NOMO-1 (cell line): ENCODE measurements at regions not wholly inside any gene's neighbourhood (a gene's known extent, or its start where the extent isn't known, plus 50 kb on each side); places are given as distances from the start of the nearest gene placed in this dataset.

Source experiments
- DNase-seq, 2 experiments: peaks; one replicate each; lab custom pipeline; 2025; ENCODE audit not compliant: unreplicated experiment in 2 of 2; lab: John Stamatoyannopoulos, UW

- DNase-seq = no peak
Measured at GRCh38 chr6:156533872-156534524, 243.2 kb upstream of the ARID1B start.

GRCh38 chr6:156526081-156526480 lies 251.1 kb upstream of the ARID1B start:
- DNase-seq = no peak

GRCh38 chr6:156525541-156525940 lies 251.6 kb upstream of the ARID1B start:
- DNase-seq = no peak

GRCh38 chr6:156519940-156520339 lies 257.2 kb upstream of the ARID1B start:
- no peak for DNase-seq

GRCh38 chr6:156517088-156517487 lies 260.1 kb upstream of the ARID1B start:
- no peak for DNase-seq

GRCh38 chr6:156515242-156515641 lies 261.9 kb upstream of the ARID1B start:
- DNase-seq = no peak

GRCh38 chr6:156513504-156513903 lies 263.7 kb upstream of the ARID1B start:
- DNase-seq = no peak

- no peak for DNase-seq
Measured at GRCh38 chr6:156511570-156511969, 265.6 kb upstream of the ARID1B start.

GRCh38 chr6:156511051-156511450 lies 266.1 kb upstream of the ARID1B start:
- DNase-seq = no peak

GRCh38 chr6:156510242-156510641 lies 266.9 kb upstream of the ARID1B start:
- DNase-seq = no peak

- DNase-seq = no peak
Measured at GRCh38 chr6:156509496-156509895, 267.7 kb upstream of the ARID1B start.

GRCh38 chr6:156508923-156509322 lies 268.3 kb upstream of the ARID1B start:
- peak; percentile 2 to 14 for DNase-seq

- no peak for DNase-seq
Measured at GRCh38 chr6:156508126-156508525, 269.1 kb upstream of the ARID1B start.

GRCh38 chr6:156507656-156508055 lies 269.5 kb upstream of the ARID1B start:
- DNase-seq = no peak

GRCh38 chr6:156507106-156507505 lies 270.1 kb upstream of the ARID1B start:
- DNase-seq = no peak

- DNase-seq = no peak
Measured at GRCh38 chr6:156502969-156503504, 274.1 kb upstream of the ARID1B start.

- no peak for DNase-seq
Measured at GRCh38 chr6:156497618-156498017, 279.6 kb upstream of the ARID1B start.

- DNase-seq = no peak
Measured at GRCh38 chr6:156487877-156488276, 289.3 kb upstream of the ARID1B start.

- no peak for DNase-seq
Measured at GRCh38 chr6:156485150-156485549, 292.0 kb upstream of the ARID1B start.

- no peak for DNase-seq
Measured at GRCh38 chr6:156474507-156475120, 302.6 kb upstream of the ARID1B start.

- no peak for DNase-seq
Measured at GRCh38 chr6:156471000-156471399, 306.2 kb upstream of the ARID1B start.

GRCh38 chr6:156464100-156464878 lies 312.9 kb upstream of the ARID1B start:
- DNase-seq = no peak
